Tibial nerve (tissue), 4 donors: ENCODE measurements at regions not wholly inside any gene's neighbourhood (a gene's known extent, or its start where the extent isn't known, plus 50 kb on each side); places are given as distances from the start of the nearest gene placed in this dataset.

ENCODE experiments used
- EP300 ChIP-seq, 2 donors: sonication (generic); formaldehyde crosslinking; IDR thresholded peaks; one replicate each; pipeline ENCODE4 v1.6.1; 2017; ENCODE audit warnings: antibody characterized with exemption in 2 of 2, mild to moderate bottlenecking in 1 of 2
- POLR2A ChIP-seq, 2 donors: fragments of 450-650 bp; IDR thresholded peaks; one replicate each; pipeline ENCODE4 v1.6.1; 2017; ENCODE audit warnings: antibody characterized with exemption in 2 of 2, mild to moderate bottlenecking in 2 of 2, moderate library complexity in 2 of 2
- TF ChIP-seq, protein P1 (sequence below), 5 experiments: fragments of 200-600 bp in 3 of 5; fragments of 450-650 bp in 2 of 5; sonication (generic) in 3 of 5; IDR thresholded peaks; one replicate each; pipeline ENCODE4 v1.5.1; 2016 to 2019; ENCODE audit warnings: antibody characterized with exemption in 5 of 5, mild to moderate bottlenecking in 3 of 5, moderate library complexity in 2 of 5

- TF ChIP-seq, protein P1, sequence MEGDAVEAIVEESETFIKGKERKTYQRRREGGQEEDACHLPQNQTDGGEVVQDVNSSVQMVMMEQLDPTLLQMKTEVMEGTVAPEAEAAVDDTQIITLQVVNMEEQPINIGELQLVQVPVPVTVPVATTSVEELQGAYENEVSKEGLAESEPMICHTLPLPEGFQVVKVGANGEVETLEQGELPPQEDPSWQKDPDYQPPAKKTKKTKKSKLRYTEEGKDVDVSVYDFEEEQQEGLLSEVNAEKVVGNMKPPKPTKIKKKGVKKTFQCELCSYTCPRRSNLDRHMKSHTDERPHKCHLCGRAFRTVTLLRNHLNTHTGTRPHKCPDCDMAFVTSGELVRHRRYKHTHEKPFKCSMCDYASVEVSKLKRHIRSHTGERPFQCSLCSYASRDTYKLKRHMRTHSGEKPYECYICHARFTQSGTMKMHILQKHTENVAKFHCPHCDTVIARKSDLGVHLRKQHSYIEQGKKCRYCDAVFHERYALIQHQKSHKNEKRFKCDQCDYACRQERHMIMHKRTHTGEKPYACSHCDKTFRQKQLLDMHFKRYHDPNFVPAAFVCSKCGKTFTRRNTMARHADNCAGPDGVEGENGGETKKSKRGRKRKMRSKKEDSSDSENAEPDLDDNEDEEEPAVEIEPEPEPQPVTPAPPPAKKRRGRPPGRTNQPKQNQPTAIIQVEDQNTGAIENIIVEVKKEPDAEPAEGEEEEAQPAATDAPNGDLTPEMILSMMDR (IDR thresholded peaks at IDR 0.05), result no peak
- TF ChIP-seq POLR2A (IDR thresholded peaks at IDR 0.05) (no peak), EP300 (IDR thresholded peaks at IDR 0.05) (no peak)
Observed at GRCh38 chr3:27990324-27990723, 251.1 kb upstream of the CMC1 start.
